ENCODE measurements at regions not wholly inside any gene's neighbourhood (a gene's known extent, or its start where the extent isn't known, plus 50 kb on each side); places are given as distances from the start of the nearest gene placed in this dataset.

- TF ChIP-seq CTCF (IDR thresholded peaks at IDR 0.05), result no peak
- Histone ChIP-seq H3K27ac (no peak overlapping the region), H3K36me3 (no peaks in the 10 kb centered on the region), H3K27me3 (no peaks in the 10 kb centered on the region), H3K4me3 (ENCODE audit: low read depth in 1 of 2, low read length in 1 of 2) (no peak overlapping the region), H3K4me1 (ENCODE audit: control insufficient read depth in 1 of 2, insufficient read depth in 1 of 2, low read depth in 1 of 2, low read length in 1 of 2) (no peaks in the 10 kb centered on the region), H3K9me3 (no peaks in the 10 kb centered on the region)
Observed at GRCh38 chr3:28948685-28949084, 332.2 kb upstream of the RBMS3 start.

GRCh38 chr3:28949580-28949979 is 331.3 kb upstream of the RBMS3 start:
- no peak for TF ChIP-seq CTCF (IDR thresholded peaks at IDR 0.05)
- Histone ChIP-seq H3K27me3 (no peaks in the 10 kb centered on the region), H3K27ac (no peak overlapping the region), H3K36me3 (no peaks in the 10 kb centered on the region), H3K4me1 (ENCODE audit: control insufficient read depth in 1 of 2, insufficient read depth in 1 of 2, low read depth in 1 of 2, low read length in 1 of 2) (no peaks in the 10 kb centered on the region), H3K4me3 (ENCODE audit: low read depth in 1 of 2, low read length in 1 of 2) (no peak overlapping the region), H3K9me3 (no peaks in the 10 kb centered on the region)

- H3K4me3 ChIP-seq (ENCODE audit: low read depth in 1 of 2, low read length in 1 of 2), result no peak overlapping the region
- no peak for TF ChIP-seq CTCF (IDR thresholded peaks at IDR 0.05)
- H3K9me3 ChIP-seq, result no peaks in the 10 kb centered on the region
- H3K36me3 ChIP-seq, result no peaks in the 10 kb centered on the region
- H3K27me3 ChIP-seq, result no peaks in the 10 kb centered on the region
- H3K4me1 ChIP-seq (ENCODE audit: control insufficient read depth in 1 of 2, insufficient read depth in 1 of 2, low read depth in 1 of 2, low read length in 1 of 2), result no peaks in the 10 kb centered on the region
- no peak overlapping the region for H3K27ac ChIP-seq
Observed at GRCh38 chr3:28950614-28951013, 330.3 kb upstream of the RBMS3 start.

- no peak for TF ChIP-seq CTCF (IDR thresholded peaks at IDR 0.05)
- no peaks in the 10 kb centered on the region for H3K36me3 ChIP-seq
Observed at GRCh38 chr3:28951772-28952556, 328.9 kb upstream of the RBMS3 start.

GRCh38 chr3:28958656-28959055 is 322.2 kb upstream of the RBMS3 start:
- Histone ChIP-seq H3K36me3 (no peaks in the 10 kb centered on the region), H3K4me1 (ENCODE audit: control insufficient read depth in 1 of 2, insufficient read depth in 1 of 2, low read depth in 1 of 2, low read length in 1 of 2) (no peaks in the 10 kb centered on the region), H3K9me3 (no peaks in the 10 kb centered on the region), H3K27me3 (no peaks in the 10 kb centered on the region), H3K27ac (no peak overlapping the region), H3K4me3 (ENCODE audit: low read depth in 1 of 2, low read length in 1 of 2) (no peak overlapping the region)
- TF ChIP-seq CTCF (IDR thresholded peaks at IDR 0.05), result no peak

More at GRCh38 chr3:28951772-28952556, 328.9 kb upstream of the RBMS3 start:
- H3K4me1 ChIP-seq (ENCODE audit: control insufficient read depth in 1 of 2, insufficient read depth in 1 of 2, low read depth in 1 of 2, low read length in 1 of 2), result no peaks in the 10 kb centered on the region
- H3K4me3 ChIP-seq (ENCODE audit: low read depth in 1 of 2, low read length in 1 of 2), result no peak overlapping the region
- no peak overlapping the region for H3K27ac ChIP-seq
- no peaks in the 10 kb centered on the region for H3K27me3 ChIP-seq
- H3K9me3 ChIP-seq, result no peaks in the 10 kb centered on the region
